Sigmoid colon (tissue), 6 donors: ENCODE measurements at regions not wholly inside any gene's neighbourhood (a gene's known extent, or its start where the extent isn't known, plus 50 kb on each side); places are given as distances from the start of the nearest gene placed in this dataset.

Source experiments
- DNase-seq: peaks from one replicate; pipeline ENCODE4 v3.0.0-alpha.2; 2019
- H3K27ac ChIP-seq, 4 donors: fragments of 200-600 bp; sonication (generic); one replicate each; pipeline ENCODE4 v1.5.1; 2016 to 2019; ENCODE audit warnings: mild to moderate bottlenecking in 1 of 4
- H3K27me3 ChIP-seq, 3 donors: fragments of 200-600 bp; sonication (generic); one replicate each; pipeline ENCODE4 v1.5.1; 2019; ENCODE audit warnings: mild to moderate bottlenecking in 1 of 3
- H3K36me3 ChIP-seq, 4 donors: fragments of 200-600 bp; sonication (generic); one replicate each; pipeline ENCODE4 v1.5.1; 2016 to 2019
- H3K4me1 ChIP-seq, 4 donors: fragments of 200-600 bp; sonication (generic); one replicate each; pipeline ENCODE4 v1.5.1; 2017 to 2019
- H3K4me3 ChIP-seq, 4 donors: fragments of 200-600 bp; sonication (generic); one replicate each; pipeline ENCODE4 v1.5.1; 2017 to 2019; ENCODE audit warnings: mild to moderate bottlenecking in 2 of 4, moderate library complexity in 1 of 4
- H3K9me3 ChIP-seq, 4 donors: fragments of 200-600 bp in 3 of 4; sonication (generic) in 3 of 4; one replicate each; pipeline versions ENCODE4 v1.5.1 to v1.6.1; 2013 to 2019
- CTCF ChIP-seq, 4 experiments: fragments of 450-650 bp in 3 of 4; fragments of 200-600 bp in 1 of 4; IDR thresholded peaks; one replicate each; pipeline ENCODE4 v1.5.1; 2016 to 2019; ENCODE audit warnings: antibody characterized with exemption in 4 of 4, mild to moderate bottlenecking in 3 of 4, moderate library complexity in 2 of 4
- EP300 ChIP-seq, 4 donors: sonication (generic); formaldehyde crosslinking; IDR thresholded peaks; one replicate each; pipeline ENCODE4 v1.6.1; 2017; ENCODE audit warnings: antibody characterized with exemption in 4 of 4
- POLR2A ChIP-seq, 2 donors: fragments of 450-650 bp; IDR thresholded peaks; one replicate each; pipeline ENCODE4 v1.6.1; 2016; ENCODE audit warnings: antibody characterized with exemption in 2 of 2, mild to moderate bottlenecking in 2 of 2, moderate library complexity in 2 of 2
- POLR2AphosphoS5 ChIP-seq, 4 donors: sonication (generic); formaldehyde crosslinking; IDR thresholded peaks; one replicate each; pipeline ENCODE4 v1.6.1; 2017; ENCODE audit warnings: antibody characterized with exemption in 4 of 4
- WGBS, 2 donors: extraction: QIAGEN DNeasy Blood & Tissue Kit; methylation state at CpG; one replicate each; pipeline ENCODE4 v1.1.7; 2013; 5-methylcytosine and 5-hydroxymethylcytosine counted together
- intact Hi-C: fragments of 100-400 bp; cut with DNase I; formaldehyde crosslinking; loops from one replicate; pipeline ENCODE4 v1.15.1; 2023
- donor health status: healthy with polysubstance abuse.
- donor health status: healthy.

- intact Hi-C loops: no loop called here
- 16 to 49% methylated on average over 3 of the region's 3 CpGs for WGBS, 2 donors
- H3K27ac ChIP-seq: no peak overlapping the region
- no peak for DNase-seq
- no peaks in the 10 kb centered on the region for H3K36me3 ChIP-seq
- no peak overlapping the region for H3K4me3 ChIP-seq
- no peak for TF ChIP-seq POLR2AphosphoS5 (IDR thresholded peaks at IDR 0.05)
- TF ChIP-seq POLR2A (IDR thresholded peaks at IDR 0.05): no peak
- no peak for TF ChIP-seq CTCF (IDR thresholded peaks at IDR 0.05)
- TF ChIP-seq EP300 (IDR thresholded peaks at IDR 0.05): no peak
- no peaks in the 10 kb centered on the region for H3K27me3 ChIP-seq
- peaks cover 0 to 22% (median 19%) of the 10 kb centered on the region in 4 donors for H3K4me1 ChIP-seq
- no peaks in the 10 kb centered on the region for H3K9me3 ChIP-seq
Observed at GRCh38 chr6:92763680-92764079, 655.7 kb downstream of the EPHA7 start.

- no peaks in the 10 kb centered on the region for H3K27me3 ChIP-seq
- H3K9me3 ChIP-seq: no peaks in the 10 kb centered on the region
- 36 to 62% methylated on average over 2 of the region's 2 CpGs for WGBS, 2 donors
- intact Hi-C loops: no loop called here
- DNase-seq: no peak
- no peak for TF ChIP-seq CTCF (IDR thresholded peaks at IDR 0.05)
- no peak for TF ChIP-seq EP300 (IDR thresholded peaks at IDR 0.05)
- TF ChIP-seq POLR2AphosphoS5 (IDR thresholded peaks at IDR 0.05): no peak
- no peak for TF ChIP-seq POLR2A (IDR thresholded peaks at IDR 0.05)
- peaks cover 0 to 22% (median 19%) of the 10 kb centered on the region in 4 donors for H3K4me1 ChIP-seq
- no peak overlapping the region for H3K4me3 ChIP-seq
- peak overlapping the region in 1 of 4 donors; percentile 20 for H3K27ac ChIP-seq
- no peaks in the 10 kb centered on the region for H3K36me3 ChIP-seq
Observed at GRCh38 chr6:92763274-92763584, 656.1 kb downstream of the EPHA7 start.

GRCh38 chr6:92762443-92763273 lies 656.7 kb downstream of the EPHA7 start:
- no peaks in the 10 kb centered on the region for H3K9me3 ChIP-seq
- H3K4me3 ChIP-seq: no peak overlapping the region
- no peaks in the 10 kb centered on the region for H3K36me3 ChIP-seq
- 70 to 78% methylated on average over 3 of the region's 3 CpGs for whole genome bisulfite sequencing, 2 donors
- peaks cover 0 to 22% (median 19%) of the 10 kb centered on the region in 4 donors for H3K4me1 ChIP-seq
- no peaks in the 10 kb centered on the region for H3K27me3 ChIP-seq
- H3K27ac ChIP-seq: peak overlapping the region in 1 of 4 donors; percentile 20
- intact Hi-C loops: no loop called here
- no peak for TF ChIP-seq CTCF (IDR thresholded peaks at IDR 0.05)
- no peak for TF ChIP-seq POLR2A (IDR thresholded peaks at IDR 0.05)
- peak in 3 of 4 donors; percentile 22 to 69 (median 58) for TF ChIP-seq POLR2AphosphoS5 (IDR thresholded peaks at IDR 0.05)
- no peak for TF ChIP-seq EP300 (IDR thresholded peaks at IDR 0.05)
- DNase-seq: no peak

GRCh38 chr6:92759178-92759577 lies 660.2 kb downstream of the EPHA7 start:
- Histone ChIP-seq H3K27ac (no peak overlapping the region), H3K9me3 (no peaks in the 10 kb centered on the region), H3K36me3 (no peaks in the 10 kb centered on the region), H3K4me3 (no peak overlapping the region), H3K4me1 (peaks cover 0 to 22% (median 19%) of the 10 kb centered on the region in 4 donors), H3K27me3 (no peaks in the 10 kb centered on the region)
- TF ChIP-seq EP300 (IDR thresholded peaks at IDR 0.05) (no peak), CTCF (IDR thresholded peaks at IDR 0.05) (no peak), POLR2AphosphoS5 (IDR thresholded peaks at IDR 0.05) (no peak), POLR2A (IDR thresholded peaks at IDR 0.05) (no peak)
- WGBS, 2 donors: 46 to 78% methylated on average over 3 of the region's 3 CpGs
- intact Hi-C loops: no loop called here
- no peak for DNase-seq
